NCI-H748 (cell line): ENCODE measurements at regions not wholly inside any gene's neighbourhood (a gene's known extent, or its start where the extent isn't known, plus 50 kb on each side); places are given as distances from the start of the nearest gene placed in this dataset.
A peak's percentile ranks its signal among the peaks of the same experiment; 100 is the strongest.
"Not testable (repeated sequence)": the region's sequence is repeated elsewhere in the genome, so short reads cannot be mapped to it uniquely, and the experiment has no call there.

Experiments
- DNase-seq: peaks from one replicate; lab custom pipeline; 2025; ENCODE audit not compliant: unreplicated experiment; lab: John Stamatoyannopoulos, UW

GRCh38 chr9:29245351-29245750, 1672.1 kb upstream of the C9orf72 start:
- no peak for DNase-seq

GRCh38 chr9:29270400-29270799, 1697.1 kb upstream of the C9orf72 start:
- not testable (repeated sequence) for DNase-seq

- no peak for DNase-seq
Measured at GRCh38 chr9:29282121-29282520, 1708.8 kb upstream of the C9orf72 start.

GRCh38 chr9:29285818-29286217, 1712.5 kb upstream of the C9orf72 start:
- DNase-seq: peak; percentile 36

- DNase-seq: no peak
Measured at GRCh38 chr9:29289365-29289764, 1716.1 kb upstream of the C9orf72 start.

- DNase-seq: no peak
Measured at GRCh38 chr9:29290516-29290915, 1717.2 kb upstream of the C9orf72 start.

GRCh38 chr9:29297592-29297991, 1724.3 kb upstream of the C9orf72 start:
- DNase-seq: no peak

- no peak for DNase-seq
Measured at GRCh38 chr9:29311221-29311620, 1737.9 kb upstream of the C9orf72 start.

- DNase-seq: no peak
Measured at GRCh38 chr9:29312327-29312726, 1739.0 kb upstream of the C9orf72 start.

GRCh38 chr9:29319736-29320513, 1746.6 kb upstream of the C9orf72 start:
- no peak for DNase-seq

- DNase-seq: no peak
Measured at GRCh38 chr9:29322240-29322639, 1749.0 kb upstream of the C9orf72 start.

- no peak for DNase-seq
Measured at GRCh38 chr9:29325894-29326293, 1752.6 kb upstream of the C9orf72 start.

GRCh38 chr9:29332789-29333188, 1759.5 kb upstream of the C9orf72 start:
- DNase-seq: no peak

- no peak for DNase-seq
Measured at GRCh38 chr9:29336281-29336680, 1763.0 kb upstream of the C9orf72 start.

GRCh38 chr9:29339387-29339786, 1766.1 kb upstream of the C9orf72 start:
- DNase-seq: no peak

GRCh38 chr9:29348999-29349398, 1775.7 kb upstream of the C9orf72 start:
- no peak for DNase-seq

GRCh38 chr9:29389421-29389820, 1816.1 kb upstream of the C9orf72 start:
- DNase-seq: no peak

GRCh38 chr9:29390859-29391258, 1817.6 kb upstream of the C9orf72 start:
- DNase-seq: no peak

- DNase-seq: no peak
Measured at GRCh38 chr9:29393064-29393463, 1819.8 kb upstream of the C9orf72 start.

- no peak for DNase-seq
Measured at GRCh38 chr9:29394855-29395254, 1821.6 kb upstream of the C9orf72 start.

GRCh38 chr9:29397148-29397547, 1823.9 kb upstream of the C9orf72 start:
- DNase-seq: no peak

GRCh38 chr9:29416204-29416603, 1842.9 kb upstream of the C9orf72 start:
- no peak for DNase-seq

GRCh38 chr9:29422438-29422837, 1849.2 kb upstream of the C9orf72 start:
- DNase-seq: no peak
